ENCODE measurements at regions not wholly inside any gene's neighbourhood (a gene's known extent, or its start where the extent isn't known, plus 50 kb on each side); places are given as distances from the start of the nearest gene placed in this dataset.

- TF ChIP-seq PHF8 (conservative IDR thresholded peaks at IDR 0.05; ENCODE audit: low read depth, low read length) (no peak), ZNF274 (IDR thresholded peaks at IDR 0.05; ENCODE audit: borderline replicate concordance, extremely low read depth, low read length) (no peak), SP4 (IDR thresholded peaks at IDR 0.05; ENCODE audit: low read length) (no peak), CEBPB (IDR thresholded peaks at IDR 0.05; ENCODE audit: low read depth, low read length) (no peak), CTBP2 (IDR thresholded peaks at IDR 0.05; ENCODE audit: borderline replicate concordance, insufficient read depth, insufficient read length, low read length) (no peak), CHD2 (IDR thresholded peaks at IDR 0.05; ENCODE audit: low read length) (no peak), CBX8 (IDR thresholded peaks at IDR 0.05; ENCODE audit: borderline replicate concordance, low read depth, low read length) (no peak)
- TF ChIP-seq, protein P1, sequence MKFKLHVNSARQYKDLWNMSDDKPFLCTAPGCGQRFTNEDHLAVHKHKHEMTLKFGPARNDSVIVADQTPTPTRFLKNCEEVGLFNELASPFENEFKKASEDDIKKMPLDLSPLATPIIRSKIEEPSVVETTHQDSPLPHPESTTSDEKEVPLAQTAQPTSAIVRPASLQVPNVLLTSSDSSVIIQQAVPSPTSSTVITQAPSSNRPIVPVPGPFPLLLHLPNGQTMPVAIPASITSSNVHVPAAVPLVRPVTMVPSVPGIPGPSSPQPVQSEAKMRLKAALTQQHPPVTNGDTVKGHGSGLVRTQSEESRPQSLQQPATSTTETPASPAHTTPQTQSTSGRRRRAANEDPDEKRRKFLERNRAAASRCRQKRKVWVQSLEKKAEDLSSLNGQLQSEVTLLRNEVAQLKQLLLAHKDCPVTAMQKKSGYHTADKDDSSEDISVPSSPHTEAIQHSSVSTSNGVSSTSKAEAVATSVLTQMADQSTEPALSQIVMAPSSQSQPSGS (IDR thresholded peaks at IDR 0.05; ENCODE audit: low read length), result no peak
Measured at GRCh38 chr16:79302731-79303130, 297.8 kb downstream of the MAF start (continued).

Measured in H1 (cell line).